Stimulated activated CD4-positive, alpha-beta T cell treated with anti-CD3 and anti-CD28 coated beads, Interleukin-2, amount 100 ng/mL, for 48 hours (primary cell): ENCODE measurements at regions not wholly inside any gene's neighbourhood (a gene's known extent, or its start where the extent isn't known, plus 50 kb on each side); places are given as distances from the start of the nearest gene placed in this dataset.
"Not testable (repeated sequence)": the region's sequence is repeated elsewhere in the genome, so short reads cannot be mapped to it uniquely, and the experiment has no call there.

Source experiments
- DNase-seq, 2 donors: peaks; one replicate each; pipeline ENCODE4 v3.0.0-alpha.2; 2020

DNA sequence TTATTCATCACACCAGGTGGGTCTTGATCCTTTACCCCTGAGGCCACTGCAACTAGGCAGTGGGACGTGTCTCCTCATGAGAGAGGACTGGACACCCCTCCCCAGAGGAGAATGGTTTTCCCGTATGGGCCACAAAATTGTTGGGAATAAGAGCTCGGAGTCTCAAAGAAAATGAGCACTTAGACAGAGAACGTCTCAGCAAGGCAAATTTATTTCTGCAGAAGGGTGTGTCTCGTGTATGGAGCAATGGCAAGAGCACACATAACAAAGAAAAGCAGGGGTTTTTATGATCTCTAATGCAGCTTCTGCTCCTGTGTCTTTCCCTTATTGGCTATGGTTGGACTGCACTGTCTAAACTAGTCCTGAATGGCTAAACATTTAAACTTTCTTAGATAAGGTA lies 803.5 kb downstream of the PLOD2 start:
- DNase-seq, result no peak

DNA sequence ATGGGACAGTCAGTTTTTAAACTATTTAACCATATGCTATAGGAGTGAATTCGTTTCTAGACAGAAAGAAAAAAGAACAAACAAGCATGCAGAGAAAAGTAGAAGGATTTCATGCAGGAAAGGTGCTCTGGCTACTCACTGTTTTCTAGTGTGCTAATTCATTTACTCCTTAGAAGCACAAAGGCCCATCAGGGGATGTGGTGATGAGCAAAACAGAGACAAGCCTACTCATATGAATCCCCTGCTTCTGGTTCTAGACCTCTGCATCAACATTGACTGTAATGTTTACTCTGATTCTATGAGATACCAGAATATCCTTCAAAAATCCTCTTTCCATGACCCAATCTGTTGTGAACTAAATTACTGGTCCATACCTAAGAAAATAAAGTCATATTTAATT lies 801.9 kb downstream of the PLOD2 start:
- DNase-seq, result no peak

DNA sequence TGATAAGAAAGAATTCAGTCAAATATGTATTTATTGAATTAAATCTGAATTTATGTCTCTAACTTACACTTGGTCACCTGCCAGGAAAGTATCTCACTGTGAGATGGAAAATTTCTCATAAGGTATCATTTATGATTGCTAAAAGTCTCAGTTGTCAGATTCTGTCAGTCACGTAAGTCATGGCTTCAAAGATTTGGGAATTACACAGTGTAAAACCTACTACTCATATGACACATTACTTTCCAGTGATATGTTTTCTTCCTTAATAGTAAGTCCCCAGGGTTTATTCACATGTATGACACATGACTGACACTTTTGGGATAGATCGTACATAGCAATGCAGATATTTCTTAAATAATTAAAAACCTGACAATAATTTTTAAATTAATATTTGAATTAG lies 792.2 kb downstream of the PLOD2 start:
- no peak for DNase-seq

DNA sequence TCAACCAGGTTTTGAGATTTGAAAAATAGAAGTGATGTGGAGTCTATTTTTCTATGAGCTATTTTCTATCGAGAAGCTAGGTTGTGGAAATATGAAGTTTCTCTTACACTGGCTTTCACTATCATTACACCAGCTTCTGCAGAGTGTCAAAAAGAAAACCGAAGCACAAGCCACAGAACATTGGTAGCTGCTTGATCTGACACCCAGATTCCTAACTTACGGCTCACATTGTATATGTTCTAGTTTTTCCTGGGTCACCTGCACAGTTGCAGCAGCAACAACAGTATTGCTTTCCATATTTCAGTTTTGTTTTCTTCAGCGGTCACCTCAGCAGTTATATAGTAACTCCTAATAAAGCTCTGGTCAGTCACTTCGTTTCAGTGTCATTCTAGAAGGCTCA lies 790.1 kb downstream of the PLOD2 start:
- DNase-seq, result no peak

DNA sequence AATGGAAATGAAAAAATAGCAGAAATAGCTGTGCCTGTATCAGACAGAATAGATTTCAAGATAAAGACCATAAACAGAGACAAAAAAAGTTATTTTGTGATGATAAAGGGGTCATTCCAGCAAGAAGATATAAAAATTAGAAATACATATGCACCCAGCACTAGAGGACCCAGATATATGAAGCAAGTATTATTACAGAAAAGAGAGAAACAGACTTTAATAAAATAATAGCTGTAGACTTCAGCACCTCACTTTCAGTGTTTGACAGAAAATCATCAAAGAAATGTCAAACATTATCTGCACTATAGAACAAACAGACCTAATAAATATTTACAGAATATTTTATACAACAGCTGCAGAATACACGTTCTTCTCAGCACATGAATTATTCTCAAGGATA lies 783.7 kb downstream of the PLOD2 start:
- DNase-seq, result no peak

DNA sequence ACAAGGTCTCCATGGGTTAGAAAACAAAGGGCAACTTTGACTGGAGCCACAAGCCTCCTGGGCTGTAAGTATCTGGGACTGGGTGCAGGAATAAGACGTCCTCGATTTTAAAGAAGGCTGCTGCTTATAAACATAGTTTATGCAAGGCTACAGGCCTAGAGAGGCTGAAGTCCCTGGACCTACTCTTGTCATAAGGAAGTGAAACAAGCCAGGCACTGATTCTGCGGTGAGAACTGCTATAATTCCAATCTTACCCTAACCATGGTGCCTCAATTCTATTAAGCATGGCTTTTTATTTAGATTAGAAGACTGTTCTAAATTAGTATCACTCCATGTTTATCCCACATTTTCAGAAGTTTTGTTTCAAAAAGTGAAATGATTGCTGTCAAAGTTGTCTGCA lies 777.6 kb downstream of the PLOD2 start:
- DNase-seq, result no peak

DNA sequence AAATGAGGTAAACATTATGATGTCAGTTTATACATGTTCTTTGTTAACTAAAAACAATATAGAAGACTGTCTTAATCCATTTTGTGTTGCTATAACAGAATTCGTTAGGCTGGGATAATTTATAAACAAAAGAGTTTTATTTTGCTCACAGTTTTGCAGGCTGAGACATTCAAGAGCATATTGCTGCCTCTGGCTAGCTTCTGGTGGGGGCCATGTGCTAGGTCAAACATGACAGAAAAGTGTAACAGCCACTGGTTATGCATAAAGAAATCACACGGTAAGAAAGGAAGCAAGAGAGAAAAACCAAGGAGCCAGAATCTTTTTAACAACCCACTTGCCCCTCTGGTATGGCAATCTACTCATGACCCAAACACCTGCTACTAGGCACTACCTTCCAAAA lies 776.7 kb downstream of the PLOD2 start:
- DNase-seq, result no peak

DNA sequence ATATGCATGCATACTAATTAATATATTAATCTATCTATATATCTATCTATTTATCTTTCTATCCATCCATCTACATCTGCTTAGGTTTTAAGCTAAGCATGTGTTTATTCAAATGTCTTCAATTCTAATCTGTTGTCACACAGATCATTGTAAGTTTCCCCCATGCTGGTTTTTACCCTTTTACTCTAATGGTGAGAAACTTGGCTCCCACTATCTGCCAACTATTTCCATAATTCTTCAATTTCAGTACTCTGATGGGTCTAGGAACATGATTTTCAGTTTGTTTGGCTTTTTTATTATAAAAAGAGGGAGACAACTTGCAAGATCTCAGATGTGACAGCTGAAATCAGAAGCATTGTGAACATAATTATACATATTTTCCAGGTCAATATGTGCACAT lies 773.8 kb downstream of the PLOD2 start:
- DNase-seq, result no peak

DNA sequence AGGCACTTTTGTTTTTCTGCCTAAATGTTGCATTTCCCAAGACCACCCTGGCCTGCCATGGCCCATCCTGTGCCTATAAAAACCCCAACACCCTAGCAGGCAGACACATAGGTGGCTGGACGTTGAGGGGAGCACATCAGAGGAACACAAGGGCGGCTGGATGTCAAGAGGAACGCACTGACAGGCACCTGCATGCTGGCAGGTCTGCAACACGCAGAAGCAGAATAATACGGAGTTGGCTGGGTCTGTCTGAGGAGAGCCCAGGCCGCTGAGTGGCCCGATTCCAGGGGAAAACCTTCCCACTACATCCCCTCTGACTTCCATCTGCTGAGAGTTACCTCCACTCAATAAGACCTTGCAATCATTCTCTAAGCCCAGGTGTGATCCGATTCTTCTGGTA lies 765.6 kb downstream of the PLOD2 start:
- DNase-seq, result no peak

DNA sequence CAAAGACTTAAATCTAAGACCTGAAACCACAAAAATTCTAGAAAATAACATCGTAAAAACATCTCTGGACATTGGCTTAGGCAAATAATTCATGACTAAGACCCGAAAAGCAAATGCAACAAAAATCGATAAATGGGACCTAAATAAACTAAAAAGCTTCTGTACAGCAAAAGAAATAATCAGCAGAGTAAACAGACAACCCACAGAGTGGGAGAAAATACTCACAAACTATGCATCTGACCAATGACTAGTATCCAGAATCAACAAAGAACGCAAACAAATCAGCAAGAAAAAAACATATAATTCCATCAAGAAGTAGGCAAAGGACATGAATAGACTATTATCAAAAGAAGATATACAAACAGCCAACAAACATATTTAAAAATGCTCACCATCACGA lies 749.4 kb downstream of the PLOD2 start:
- DNase-seq, result no peak

DNA sequence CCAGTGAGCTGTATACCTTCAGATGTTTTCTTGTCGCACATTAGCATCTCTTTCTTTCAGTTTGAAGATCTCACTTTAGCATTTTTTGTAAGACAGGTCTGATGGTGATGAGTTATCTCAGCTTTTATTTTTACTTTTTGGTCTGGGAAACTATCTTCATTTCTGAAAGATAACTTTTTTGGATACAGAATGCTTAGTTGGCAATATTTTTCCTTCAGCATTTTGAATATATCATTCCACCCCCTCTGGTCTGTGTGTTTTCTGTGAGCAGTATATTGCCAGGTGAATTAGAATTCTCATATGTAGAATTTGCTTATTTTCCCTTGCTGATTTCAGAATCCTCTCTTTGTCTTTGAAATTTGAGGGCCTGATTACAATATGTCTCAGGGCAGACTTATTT lies 743.3 kb downstream of the PLOD2 start:
- DNase-seq, result no peak

DNA sequence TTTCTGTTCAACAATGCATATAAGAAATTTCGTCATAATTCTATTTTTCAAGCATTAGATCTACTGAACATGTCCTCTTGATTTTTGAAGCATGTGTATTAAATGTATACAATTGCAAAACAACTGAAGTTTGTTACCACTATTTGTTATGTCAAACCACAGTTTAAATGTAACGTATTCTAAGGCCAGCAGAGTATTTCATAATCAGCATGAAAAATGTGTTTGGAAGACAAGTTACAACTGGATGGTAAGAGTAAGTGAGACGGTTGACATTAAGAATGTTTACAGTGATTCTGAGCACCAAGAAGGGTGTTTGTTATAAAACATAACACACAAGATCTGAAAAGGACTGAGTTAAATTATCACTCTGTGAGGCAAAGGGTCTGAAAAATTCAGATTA lies 738.4 kb downstream of the PLOD2 start:
- DNase-seq, result no peak

DNA sequence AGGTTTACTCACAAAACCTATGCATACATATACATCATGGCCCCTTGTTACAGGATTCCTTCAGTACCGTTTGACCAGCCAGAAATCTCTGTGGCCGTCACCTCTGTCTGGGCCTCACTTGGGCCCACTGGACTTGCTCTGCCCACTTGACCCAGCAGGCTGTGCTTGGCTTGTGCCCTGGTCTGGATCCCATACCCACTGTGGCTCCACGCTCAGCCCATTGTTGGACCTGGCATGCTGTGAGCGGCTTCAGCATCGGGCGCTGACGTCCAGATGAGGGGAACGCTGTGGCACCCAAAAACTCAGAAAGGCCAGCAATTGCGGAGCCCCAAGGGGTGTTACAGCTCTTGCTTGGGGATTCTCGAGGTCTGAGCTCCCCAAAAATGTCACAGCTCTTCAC lies 733.6 kb downstream of the PLOD2 start:
- no peak for DNase-seq

DNA sequence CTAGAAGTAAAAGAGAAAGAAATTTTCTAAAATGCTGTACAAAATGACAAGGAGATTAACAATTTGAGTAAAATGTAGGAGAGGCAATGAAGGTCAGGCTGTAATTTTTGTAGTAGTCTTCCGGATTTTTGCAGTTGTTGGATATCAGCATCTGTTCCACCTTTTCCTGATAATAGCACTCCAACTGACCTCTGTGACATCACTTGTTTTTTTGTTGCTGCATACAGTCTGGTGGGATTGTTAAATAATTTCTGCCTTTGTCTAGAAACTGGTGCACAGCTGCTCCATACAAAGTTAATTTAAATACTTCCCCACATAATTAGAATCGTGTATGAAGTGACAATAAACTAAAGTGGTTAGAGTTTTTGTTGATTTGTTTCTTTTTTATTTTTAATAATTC lies 731.4 kb downstream of the PLOD2 start:
- DNase-seq, result no peak

DNA sequence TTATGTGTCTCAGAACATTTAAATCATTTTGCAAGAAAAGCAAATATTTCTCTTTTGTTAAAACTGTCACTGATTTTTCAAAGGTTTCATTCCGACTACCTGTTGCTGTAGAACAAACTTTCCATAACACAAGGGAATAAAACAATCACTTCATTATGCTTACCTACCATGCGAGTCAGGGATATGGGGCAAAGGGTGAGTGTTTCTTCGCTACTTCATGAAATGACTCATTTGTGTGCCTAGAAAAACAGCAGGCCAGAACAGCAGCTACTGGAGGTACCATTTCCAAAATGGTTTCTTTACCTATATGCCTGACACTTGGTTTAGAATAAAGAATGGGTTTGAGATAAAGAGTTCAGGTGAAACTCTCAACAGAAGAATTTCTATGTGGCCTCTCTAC lies 712.5 kb downstream of the PLOD2 start:
- no peak for DNase-seq

DNA sequence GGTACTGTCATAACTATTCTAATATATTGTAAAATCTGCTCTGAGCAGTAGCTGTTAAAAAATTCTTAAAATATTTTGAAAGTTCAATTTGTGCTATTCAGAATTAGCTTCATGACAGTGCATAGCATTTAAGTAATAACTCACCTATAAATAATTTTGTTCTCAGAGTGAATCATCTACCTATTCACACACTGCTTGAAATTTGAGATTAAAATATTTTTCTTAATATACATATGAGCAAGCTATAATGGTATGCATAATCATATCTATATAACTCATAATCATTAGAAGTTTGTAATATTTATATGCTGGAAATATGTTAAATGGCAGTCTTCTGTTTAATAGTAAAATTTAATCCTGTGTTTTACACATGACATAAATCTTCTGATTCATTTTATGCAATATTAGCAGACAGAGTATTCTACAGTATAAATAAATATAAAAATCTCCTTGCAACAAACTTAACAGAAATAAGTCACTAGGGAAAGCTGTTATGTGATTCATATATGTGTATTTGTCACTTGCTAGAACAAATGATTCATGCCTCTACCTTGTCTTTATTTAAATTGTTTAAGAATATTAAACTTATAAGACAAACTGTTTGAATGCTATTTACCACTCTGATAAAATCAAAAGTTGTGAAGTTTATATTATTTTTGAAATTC lies 710.8 kb downstream of the PLOD2 start:
- no peak for DNase-seq

DNA sequence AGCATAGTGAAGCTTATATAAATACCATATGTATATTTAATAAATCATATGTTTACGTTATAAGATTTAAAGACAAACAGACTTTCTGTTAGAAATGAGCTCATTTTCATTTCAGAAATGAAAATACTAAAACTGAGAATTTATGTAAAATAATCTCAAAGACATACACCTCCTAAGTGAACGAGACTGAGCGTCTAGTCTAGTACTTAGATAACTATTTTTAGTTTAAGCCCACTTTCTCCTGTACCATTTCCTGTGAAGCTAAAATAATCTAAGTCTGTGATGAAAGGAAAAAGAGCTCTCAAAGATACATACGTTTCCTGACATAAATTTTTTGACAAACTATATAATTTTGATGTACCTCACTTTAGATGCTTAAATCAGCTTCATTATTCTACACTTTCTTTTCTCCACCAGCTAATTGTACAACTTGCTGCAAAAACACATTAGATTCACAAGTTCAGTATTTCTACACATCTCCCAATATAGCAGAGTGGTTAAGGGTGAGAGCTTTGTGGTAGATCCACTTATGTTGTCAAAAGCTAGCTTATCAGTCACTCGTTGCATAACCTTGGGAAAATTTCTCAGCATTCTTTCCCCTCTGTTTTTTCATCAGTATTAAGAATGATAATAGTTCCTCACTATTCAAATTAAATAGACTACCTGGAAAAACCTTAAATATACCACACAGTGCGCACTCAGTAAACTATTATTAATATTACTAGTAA lies 703.0 kb downstream of the PLOD2 start:
- DNase-seq, result no peak

DNA sequence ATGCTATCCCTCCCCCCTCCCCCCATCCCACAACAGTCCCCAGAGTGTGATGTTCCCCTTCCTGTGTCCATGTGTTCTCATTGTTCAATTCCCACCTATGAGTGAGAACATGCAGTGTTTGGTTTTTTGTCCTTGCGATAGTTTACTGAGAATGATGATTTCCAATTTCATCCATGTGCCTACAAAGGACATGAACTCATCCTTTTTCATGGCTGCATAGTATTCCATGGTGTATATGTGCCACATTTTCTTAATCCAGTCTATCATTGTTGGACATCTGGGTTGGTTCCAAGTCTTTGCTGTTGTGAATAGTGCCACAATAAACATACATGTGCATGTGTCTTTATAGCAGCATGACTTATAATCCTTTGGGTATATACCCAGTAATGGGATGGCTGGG lies 701.3 kb downstream of the PLOD2 start:
- not testable (repeated sequence) for DNase-seq

DNA sequence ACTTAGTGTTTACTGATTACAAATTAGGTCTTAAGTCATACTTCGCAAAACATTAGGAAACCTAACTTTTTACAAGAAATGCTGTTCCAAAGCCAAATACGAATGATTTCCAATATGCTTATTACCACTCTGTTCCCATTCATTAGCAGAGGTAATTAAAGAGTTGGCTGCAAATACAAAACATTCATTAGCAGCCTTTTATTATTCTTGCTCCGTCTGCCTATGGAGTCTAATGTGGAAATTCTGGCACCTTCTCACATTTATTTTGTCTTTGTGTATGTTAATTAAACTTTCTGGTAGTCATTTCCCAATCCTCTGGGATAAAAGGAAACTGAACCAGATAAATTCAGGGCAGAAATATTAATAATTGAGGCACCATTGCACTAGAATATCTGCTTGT lies 689.0 kb downstream of the PLOD2 start:
- DNase-seq, result no peak

DNA sequence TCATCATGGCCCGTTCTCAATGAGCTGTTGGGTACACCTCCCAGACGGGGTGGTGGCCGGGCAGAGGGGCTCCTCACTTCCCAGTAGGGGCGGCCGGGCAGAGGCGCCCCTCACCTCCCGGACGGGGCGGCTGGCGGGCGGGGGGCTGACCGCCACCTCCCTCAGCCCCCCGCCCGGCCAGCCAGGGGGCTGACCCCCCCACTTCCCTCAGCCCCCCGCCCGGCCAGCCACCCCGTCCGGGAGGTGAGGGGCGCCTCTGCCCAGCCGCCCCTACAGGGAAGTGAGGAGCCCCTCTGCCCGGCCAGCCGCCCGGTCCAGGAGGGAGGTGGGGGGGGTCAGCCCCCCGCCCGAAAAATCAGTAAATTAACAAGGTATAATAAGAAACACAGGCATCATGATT lies 678.2 kb downstream of the PLOD2 start:
- DNase-seq, result not testable (repeated sequence)

DNA sequence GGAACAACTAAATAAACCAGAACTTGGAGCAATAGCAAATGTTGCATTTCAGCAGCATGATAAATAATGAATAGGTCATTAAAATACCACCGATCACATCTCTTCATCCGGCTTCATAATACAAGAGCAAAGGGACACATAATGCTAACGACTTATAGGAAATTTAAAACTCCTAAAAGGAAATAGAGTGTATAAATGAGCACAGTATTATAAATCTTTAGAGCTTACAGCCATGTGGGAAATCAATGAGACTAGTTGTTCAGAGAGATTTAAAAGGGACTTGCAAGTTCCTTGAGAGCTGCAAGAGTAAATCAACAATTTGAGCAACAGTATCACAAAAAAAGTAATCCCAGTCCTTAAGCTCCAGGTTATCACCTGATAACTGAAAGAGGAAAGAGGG lies 677.0 kb downstream of the PLOD2 start:
- DNase-seq, result no peak

DNA sequence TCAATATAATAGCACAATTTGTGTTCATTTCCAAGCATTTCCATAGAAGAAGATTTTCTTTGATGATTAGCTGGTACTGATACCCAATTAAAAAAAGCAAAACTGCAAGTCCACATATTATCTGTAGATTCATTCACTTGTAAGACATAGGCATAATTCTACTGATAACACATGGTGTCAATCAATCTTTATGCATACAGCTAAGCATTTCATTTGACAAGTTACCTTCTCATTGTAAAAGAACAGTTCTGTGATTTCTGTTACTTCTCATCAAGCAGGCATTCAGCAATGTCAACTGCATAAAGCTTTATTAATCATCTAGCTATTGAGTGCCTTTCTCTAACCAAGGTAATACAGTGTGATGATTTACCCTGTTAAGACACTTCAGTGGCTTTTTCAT lies 672.0 kb downstream of the PLOD2 start:
- no peak for DNase-seq

DNA sequence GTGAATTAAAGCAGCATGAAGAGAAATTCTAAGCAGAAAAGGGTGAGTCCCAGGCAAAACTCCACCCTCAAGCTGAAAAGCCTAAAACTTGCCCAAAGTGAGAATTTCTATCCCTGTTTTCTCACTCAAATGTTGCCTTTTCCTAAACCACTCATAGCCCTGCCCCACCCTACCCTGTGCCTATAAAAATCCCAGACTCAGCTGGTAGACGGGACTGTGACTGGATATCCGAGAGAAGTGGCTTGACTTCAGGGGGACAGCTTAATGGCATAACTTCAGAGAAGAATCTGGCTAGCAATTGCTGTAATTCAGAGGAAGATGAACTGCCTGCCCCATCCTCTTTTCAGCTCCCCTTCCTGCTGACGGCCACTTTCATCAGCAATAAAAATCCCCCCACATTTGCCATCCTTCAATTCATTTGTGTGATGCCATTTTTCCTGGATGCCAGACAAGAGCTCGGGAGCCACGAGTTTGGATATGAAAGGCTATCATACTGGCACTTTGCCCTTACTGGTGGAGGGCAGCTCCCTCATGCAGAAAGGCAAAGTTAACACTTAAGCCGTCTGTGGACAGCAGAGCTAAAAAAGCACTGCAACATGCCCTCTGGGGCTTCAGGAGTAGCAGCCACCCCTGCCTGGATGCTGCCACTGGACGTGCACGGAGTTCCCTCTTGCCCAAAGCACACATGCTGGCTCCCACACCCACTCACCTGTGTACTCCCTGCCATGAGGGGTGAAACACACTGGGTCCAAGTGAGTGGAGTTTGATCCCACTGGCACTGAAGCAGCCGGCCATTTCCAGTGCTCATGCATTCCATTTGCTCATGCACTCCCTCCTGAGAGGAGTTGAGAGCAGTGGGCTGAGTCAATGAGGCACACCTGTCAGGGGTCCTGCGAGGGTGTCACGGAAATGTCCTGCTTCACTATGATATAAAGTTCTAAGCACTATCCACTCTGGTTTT lies 670.6 kb downstream of the PLOD2 start:
- DNase-seq, result no peak

DNA sequence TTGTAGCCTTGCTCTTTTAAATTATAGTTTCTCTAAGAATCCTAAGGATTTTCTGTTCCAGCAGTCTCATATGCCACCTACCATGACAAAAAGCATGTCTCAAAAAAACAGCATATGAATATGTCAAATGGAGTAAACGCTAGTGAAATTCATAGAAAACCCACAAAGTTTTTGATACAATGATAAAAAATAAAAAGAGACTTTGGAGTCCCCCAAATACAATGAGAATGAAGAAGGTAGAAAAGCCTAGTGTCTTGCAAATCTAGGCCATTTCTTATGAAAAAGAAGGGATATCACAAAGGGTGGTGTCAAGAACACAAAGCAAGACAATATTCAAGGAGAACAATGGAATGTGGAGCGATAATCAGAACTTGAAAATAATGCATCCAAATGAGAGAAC lies 668.5 kb downstream of the PLOD2 start:
- no peak for DNase-seq
